NCI-H2171 (cell line): ENCODE measurements at regions not wholly inside any gene's neighbourhood (a gene's known extent, or its start where the extent isn't known, plus 50 kb on each side); places are given as distances from the start of the nearest gene placed in this dataset.

Source experiments
- DNase-seq: peaks from one replicate; lab custom pipeline; 2025; lab: John Stamatoyannopoulos, UW

- DNase-seq: no peak
Observed at GRCh38 chr5:56513141-56513540, 280.0 kb upstream of the ANKRD55 start.

- DNase-seq: no peak
Observed at GRCh38 chr5:56512313-56512996, 279.3 kb upstream of the ANKRD55 start.

GRCh38 chr5:56511326-56511841, 278.3 kb upstream of the ANKRD55 start:
- no peak for DNase-seq

- DNase-seq: no peak
Observed at GRCh38 chr5:56508249-56508648, 275.1 kb upstream of the ANKRD55 start.

GRCh38 chr5:56507351-56507930, 274.3 kb upstream of the ANKRD55 start:
- DNase-seq: no peak

GRCh38 chr5:56506211-56506965, 273.3 kb upstream of the ANKRD55 start:
- DNase-seq: no peak

GRCh38 chr5:56503929-56504328, 270.8 kb upstream of the ANKRD55 start:
- no peak for DNase-seq

- DNase-seq: no peak
Observed at GRCh38 chr5:56501781-56502557, 268.8 kb upstream of the ANKRD55 start.

GRCh38 chr5:56499901-56500300, 266.8 kb upstream of the ANKRD55 start:
- no peak for DNase-seq

- DNase-seq: no peak
Observed at GRCh38 chr5:56499491-56499890, 266.4 kb upstream of the ANKRD55 start.

- DNase-seq: no peak
Observed at GRCh38 chr5:56498759-56499395, 265.7 kb upstream of the ANKRD55 start.

- DNase-seq: no peak
Observed at GRCh38 chr5:56496581-56497063, 263.5 kb upstream of the ANKRD55 start.

- DNase-seq: no peak
Observed at GRCh38 chr5:56494300-56494731, 261.2 kb upstream of the ANKRD55 start.

GRCh38 chr5:56493766-56494165, 260.6 kb upstream of the ANKRD55 start:
- no peak for DNase-seq

- DNase-seq: no peak
Observed at GRCh38 chr5:56493308-56493707, 260.2 kb upstream of the ANKRD55 start.

- no peak for DNase-seq
Observed at GRCh38 chr5:56492812-56493211, 259.7 kb upstream of the ANKRD55 start.

GRCh38 chr5:56490971-56491468, 257.9 kb upstream of the ANKRD55 start:
- no peak for DNase-seq

- DNase-seq: no peak
Observed at GRCh38 chr5:56489272-56489671, 256.1 kb upstream of the ANKRD55 start.

GRCh38 chr5:56487528-56488115, 254.5 kb upstream of the ANKRD55 start:
- no peak for DNase-seq

- no peak for DNase-seq
Observed at GRCh38 chr5:56482363-56482762, 249.2 kb upstream of the ANKRD55 start.
